ENCODE measurements at regions not wholly inside any gene's neighbourhood (a gene's known extent, or its start where the extent isn't known, plus 50 kb on each side); places are given as distances from the start of the nearest gene placed in this dataset.

DNA sequence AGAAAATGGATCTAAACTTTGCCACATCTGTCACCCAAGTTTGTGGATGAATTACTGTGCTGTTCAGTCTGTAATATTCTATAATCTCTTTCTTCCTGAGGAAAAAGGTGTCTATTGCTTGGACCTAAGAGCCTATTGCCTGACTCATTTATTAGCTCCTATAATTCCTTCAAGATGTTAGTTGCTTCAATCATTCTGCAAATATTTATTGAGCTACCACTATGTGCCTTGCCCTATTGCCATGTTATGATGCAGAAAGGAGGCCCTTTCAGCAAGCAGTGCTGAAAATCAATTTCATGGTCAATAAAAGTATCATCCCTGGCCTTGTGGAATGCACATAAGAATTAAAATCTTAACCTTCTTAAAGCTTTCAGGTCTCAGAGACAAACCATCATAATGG is 113.6 kb downstream of the CCER1 start:
- TF ChIP-seq, protein P1, sequence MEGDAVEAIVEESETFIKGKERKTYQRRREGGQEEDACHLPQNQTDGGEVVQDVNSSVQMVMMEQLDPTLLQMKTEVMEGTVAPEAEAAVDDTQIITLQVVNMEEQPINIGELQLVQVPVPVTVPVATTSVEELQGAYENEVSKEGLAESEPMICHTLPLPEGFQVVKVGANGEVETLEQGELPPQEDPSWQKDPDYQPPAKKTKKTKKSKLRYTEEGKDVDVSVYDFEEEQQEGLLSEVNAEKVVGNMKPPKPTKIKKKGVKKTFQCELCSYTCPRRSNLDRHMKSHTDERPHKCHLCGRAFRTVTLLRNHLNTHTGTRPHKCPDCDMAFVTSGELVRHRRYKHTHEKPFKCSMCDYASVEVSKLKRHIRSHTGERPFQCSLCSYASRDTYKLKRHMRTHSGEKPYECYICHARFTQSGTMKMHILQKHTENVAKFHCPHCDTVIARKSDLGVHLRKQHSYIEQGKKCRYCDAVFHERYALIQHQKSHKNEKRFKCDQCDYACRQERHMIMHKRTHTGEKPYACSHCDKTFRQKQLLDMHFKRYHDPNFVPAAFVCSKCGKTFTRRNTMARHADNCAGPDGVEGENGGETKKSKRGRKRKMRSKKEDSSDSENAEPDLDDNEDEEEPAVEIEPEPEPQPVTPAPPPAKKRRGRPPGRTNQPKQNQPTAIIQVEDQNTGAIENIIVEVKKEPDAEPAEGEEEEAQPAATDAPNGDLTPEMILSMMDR (IDR thresholded peaks at IDR 0.05): no peak
- TF ChIP-seq POLR2A (IDR thresholded peaks at IDR 0.05): no peak
